ENCODE measurements at regions not wholly inside any gene's neighbourhood (a gene's known extent, or its start where the extent isn't known, plus 50 kb on each side); places are given as distances from the start of the nearest gene placed in this dataset.

DNA sequence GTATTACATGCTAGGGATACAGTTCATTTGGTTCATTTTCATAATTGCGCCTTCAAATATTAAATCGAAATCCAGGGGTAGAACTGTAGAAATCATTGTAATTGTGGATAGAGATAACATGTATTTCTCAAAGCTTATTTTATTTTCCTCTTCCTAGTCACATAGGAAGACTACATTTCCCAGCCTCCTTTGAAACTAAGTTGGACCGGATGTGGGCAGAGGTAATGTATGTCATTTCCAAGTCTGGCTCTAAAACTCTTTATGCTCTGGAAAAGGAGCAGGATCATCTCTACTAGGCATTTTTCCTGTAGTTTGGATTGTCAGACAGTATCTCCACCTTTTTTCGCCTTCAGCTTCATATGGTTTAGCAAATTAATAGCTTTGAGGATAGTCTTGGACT is 70.1 kb upstream of the CRY1 start:
- TF ChIP-seq, protein P1, sequence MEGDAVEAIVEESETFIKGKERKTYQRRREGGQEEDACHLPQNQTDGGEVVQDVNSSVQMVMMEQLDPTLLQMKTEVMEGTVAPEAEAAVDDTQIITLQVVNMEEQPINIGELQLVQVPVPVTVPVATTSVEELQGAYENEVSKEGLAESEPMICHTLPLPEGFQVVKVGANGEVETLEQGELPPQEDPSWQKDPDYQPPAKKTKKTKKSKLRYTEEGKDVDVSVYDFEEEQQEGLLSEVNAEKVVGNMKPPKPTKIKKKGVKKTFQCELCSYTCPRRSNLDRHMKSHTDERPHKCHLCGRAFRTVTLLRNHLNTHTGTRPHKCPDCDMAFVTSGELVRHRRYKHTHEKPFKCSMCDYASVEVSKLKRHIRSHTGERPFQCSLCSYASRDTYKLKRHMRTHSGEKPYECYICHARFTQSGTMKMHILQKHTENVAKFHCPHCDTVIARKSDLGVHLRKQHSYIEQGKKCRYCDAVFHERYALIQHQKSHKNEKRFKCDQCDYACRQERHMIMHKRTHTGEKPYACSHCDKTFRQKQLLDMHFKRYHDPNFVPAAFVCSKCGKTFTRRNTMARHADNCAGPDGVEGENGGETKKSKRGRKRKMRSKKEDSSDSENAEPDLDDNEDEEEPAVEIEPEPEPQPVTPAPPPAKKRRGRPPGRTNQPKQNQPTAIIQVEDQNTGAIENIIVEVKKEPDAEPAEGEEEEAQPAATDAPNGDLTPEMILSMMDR (IDR thresholded peaks at IDR 0.05 in 4 of 5, conservative IDR thresholded peaks at IDR 0.05 in 1 of 5): no peak
- TF ChIP-seq POLR2A (IDR thresholded peaks at IDR 0.05): no peak

Measured in gastrocnemius medialis (tissue), 4 donors.